Ishikawa (cell line): ENCODE measurements at regions not wholly inside any gene's neighbourhood (a gene's known extent, or its start where the extent isn't known, plus 50 kb on each side); places are given as distances from the start of the nearest gene placed in this dataset.

Source experiments
- CEBPB ChIP-seq: IDR thresholded peaks from 2 replicates; pipeline ENCODE4 v1.6.1; 2012
- NFIC ChIP-seq: IDR thresholded peaks from 2 replicates; pipeline ENCODE4 v1.6.1; 2012
- RAD21 ChIP-seq: IDR thresholded peaks from 2 replicates; pipeline ENCODE4 v1.6.1; 2012; ENCODE audit warnings: low read depth
- REST ChIP-seq: IDR thresholded peaks from 2 replicates; pipeline ENCODE4 v1.6.1; 2012; ENCODE audit warnings: low read depth, mild to moderate bottlenecking
- TAF1 ChIP-seq: IDR thresholded peaks from 2 replicates; pipeline ENCODE4 v1.6.1; 2012; ENCODE audit warnings: low read depth, mild to moderate bottlenecking
- USF1 ChIP-seq: IDR thresholded peaks from 2 replicates; pipeline ENCODE4 v1.6.1; 2012
- ZBTB7A ChIP-seq: IDR thresholded peaks from 2 replicates; pipeline ENCODE4 v1.6.1; 2012; ENCODE audit warnings: low read depth

- no peak for TF ChIP-seq TAF1
- no peak for TF ChIP-seq USF1
- no peak for TF ChIP-seq CEBPB
- TF ChIP-seq NFIC: no peak
- TF ChIP-seq RAD21: no peak
- TF ChIP-seq ZBTB7A: no peak
- TF ChIP-seq REST: no peak
Observed at GRCh38 chr2:128770143-128771085, 451.7 kb upstream of the HS6ST1 start.
